ENCODE measurements at regions not wholly inside any gene's neighbourhood (a gene's known extent, or its start where the extent isn't known, plus 50 kb on each side); places are given as distances from the start of the nearest gene placed in this dataset.

GRCh38 chr5:2155556-2155955 is 272.8 kb upstream of the IRX4 start:
- Histone ChIP-seq H3K79me1 (ENCODE audit: low read depth, low read length) (no peaks in the 10 kb centered on the region), H3K4me2 (ENCODE audit: insufficient read depth in 1 of 2, low read depth in 2 of 2, low read length in 2 of 2) (no peak overlapping the region), H2BK20ac (ENCODE audit: low read length) (no peak overlapping the region), H3K36me3 (ENCODE audit: control insufficient read depth in 2 of 4, insufficient read depth in 4 of 4, low read length in 3 of 4) (no peaks in the 10 kb centered on the region), H2AK5ac (ENCODE audit: low read depth, low read length) (no peak overlapping the region), H2BK120ac (replicated peaks; ENCODE audit: low read depth, low read length) (no peak overlapping the region), H2BK12ac (ENCODE audit: low read depth, low read length) (no peak overlapping the region), H4K91ac (replicated peaks; ENCODE audit: insufficient read length, low read length) (no peak overlapping the region), H3K56ac (replicated peaks; ENCODE audit: insufficient read length, low read depth, low read length) (no peak overlapping the region), H2BK15ac (ENCODE audit: low read length) (no peak overlapping the region), H3K9ac (replicated peaks in 1 of 4; ENCODE audit: extremely low read depth in 1 of 4, low read depth in 3 of 4, low read length in 3 of 4) (no peak overlapping the region), H3K27ac (ENCODE audit: low read depth, low read length) (no peak overlapping the region), H3K4ac (replicated peaks; ENCODE audit: insufficient read length, low read depth, low read length) (no peak overlapping the region), H3K18ac (ENCODE audit: extremely low read depth, low read length) (no peak overlapping the region), H3K79me2 (ENCODE audit: control insufficient read depth in 1 of 2, insufficient read depth in 2 of 2, low read length in 2 of 2) (no peaks in the 10 kb centered on the region), H3K27me3 (replicated peaks in 1 of 4; ENCODE audit: control insufficient read depth in 3 of 4, extremely low read depth in 1 of 4, insufficient read depth in 3 of 4, low read length in 3 of 4) (no peaks in the 10 kb centered on the region), H4K20me1 (replicated peaks in 1 of 2; ENCODE audit: control insufficient read depth in 1 of 2, insufficient read depth in 2 of 2, low read length in 2 of 2) (no peaks in the 10 kb centered on the region), H2AFZ (ENCODE audit: low read length) (no peak overlapping the region), H2BK5ac (ENCODE audit: low read depth, low read length) (no peak overlapping the region), H3K4me1 (replicated peaks in 1 of 4; ENCODE audit: control insufficient read depth in 3 of 4, insufficient read depth in 4 of 4, low read length in 3 of 4) (no peaks in the 10 kb centered on the region), H3K14ac (ENCODE audit: insufficient read length) (no peak overlapping the region), H3K23ac (ENCODE audit: insufficient read length) (no peak overlapping the region), H3K23me2 (ENCODE audit: low read depth, low read length) (peaks cover 5% of the 10 kb centered on the region; the same call in 1 of the 2 replicates), H3K9me3 (ENCODE audit: insufficient read depth in 2 of 2, low read depth in 1 of 2, low read length in 1 of 2) (no peaks in the 10 kb centered on the region), H4K5ac (ENCODE audit: insufficient read length, low read depth, low read length) (no peak overlapping the region), H3K4me3 (ENCODE audit: extremely low read depth in 1 of 4, insufficient read depth in 2 of 4, low read depth in 3 of 4, low read length in 4 of 4) (no peak overlapping the region), H4K8ac (ENCODE audit: extremely low read depth, insufficient read depth, low read length) (no peak overlapping the region)
- FAIRE-seq (no peak), DNase-seq (ENCODE audit: low read depth in 1 of 2, low spot score in 2 of 2) (no peak)
- ChIA-PET POLR2A (ENCODE audit: partially characterized antibody) (no interaction called here), CTCF (ENCODE audit: partially characterized antibody) (interaction anchor here (1.2 kb wide), 1 partner anchor 11 kb away, joined by 4 read pairs; no protein-coding TSS in a partner anchor)
- WGBS, 2 experiments (ENCODE audit: extremely low coverage in 1 of 2, insufficient coverage in 1 of 2, insufficient read length in 1 of 2, insufficient replicate concordance in 2 of 2, low coverage in 1 of 2, low lambda C conversion rate in 2 of 2, missing lambda C conversion rate in 1 of 2), result 96% methylated on average over 18 of the region's 18 CpGs; no CpG with 5 or more reads in 1 of the 2 experiments
- no peak for TF ChIP-seq NANOG (IDR thresholded peaks at IDR 0.05; ENCODE audit: insufficient read depth, low read depth, low read length, poor library complexity, severe bottlenecking)
- TF ChIP-seq EP300 (IDR thresholded peaks at IDR 0.05; ENCODE audit: borderline replicate concordance in 1 of 2, low read depth in 2 of 2, low read length in 2 of 2), result no peak

Data from H1 (cell line).